ENCODE measurements at regions not wholly inside any gene's neighbourhood (a gene's known extent, or its start where the extent isn't known, plus 50 kb on each side); places are given as distances from the start of the nearest gene placed in this dataset.

DNA sequence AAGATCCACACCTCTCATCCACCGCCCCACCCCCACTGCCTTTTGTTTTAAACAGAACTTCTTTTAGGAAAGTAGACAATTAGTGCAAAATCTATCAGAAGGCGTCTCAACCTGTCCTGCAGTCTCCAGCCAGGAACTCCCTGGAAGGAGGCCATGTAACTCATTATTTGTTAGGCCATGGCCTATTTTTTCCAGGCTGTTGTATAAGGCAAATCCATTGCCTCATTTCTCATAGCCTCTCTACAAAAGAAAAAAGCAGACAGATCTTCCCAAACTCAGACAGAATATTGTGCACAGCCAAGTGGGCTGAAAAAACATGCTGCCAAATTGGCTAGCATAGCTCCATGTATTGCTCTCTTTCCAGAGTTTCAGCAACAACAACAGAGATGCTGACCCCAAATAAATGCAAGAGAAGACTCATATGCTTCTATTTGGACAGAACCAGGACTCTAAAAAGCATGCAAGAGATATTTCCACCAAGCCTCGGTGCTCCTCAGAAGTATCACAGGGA lies 770.7 kb upstream of the CXADR start:
- DNase-seq (ENCODE audit: low read depth, low spot score): no peak

DNA sequence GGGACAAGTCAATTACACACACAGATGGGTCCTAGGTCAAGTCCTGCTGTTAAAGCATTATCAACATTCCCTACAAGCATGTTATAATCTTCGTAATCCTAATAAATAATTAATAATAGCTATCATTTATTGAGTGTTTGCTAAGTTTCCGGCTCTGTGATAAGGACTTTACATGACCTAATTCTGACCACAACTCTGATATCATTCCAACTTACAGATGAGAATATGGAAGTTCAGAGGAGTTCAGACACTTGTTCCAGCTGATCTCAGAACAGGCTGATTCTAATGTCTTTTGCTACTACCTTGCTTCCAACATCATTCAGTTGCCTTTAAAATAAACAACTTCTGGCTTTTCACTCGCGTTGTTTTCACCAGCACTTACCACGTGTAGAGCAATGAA lies 770.1 kb upstream of the CXADR start:
- no peak for DNase-seq (ENCODE audit: low read depth, low spot score)

DNA sequence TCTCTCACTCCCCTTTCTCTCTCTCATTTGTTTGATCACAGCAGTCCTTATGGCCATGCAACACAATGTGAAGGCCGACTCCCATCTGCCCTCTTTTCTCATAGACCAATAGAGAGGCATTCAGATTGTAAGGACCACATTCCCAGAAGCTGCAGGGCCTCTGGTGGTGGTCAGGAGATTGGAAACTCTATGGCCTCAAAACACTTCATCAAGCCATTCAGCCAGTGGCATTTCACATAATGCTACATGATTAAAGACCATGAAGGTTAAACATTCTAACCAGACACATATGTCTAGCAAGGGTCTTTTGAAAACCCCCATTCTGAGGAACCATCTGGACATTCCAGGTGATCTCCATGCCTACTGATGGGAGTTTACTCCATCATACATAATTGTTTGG lies 769.5 kb upstream of the CXADR start:
- DNase-seq (ENCODE audit: low read depth, low spot score): no peak

DNA sequence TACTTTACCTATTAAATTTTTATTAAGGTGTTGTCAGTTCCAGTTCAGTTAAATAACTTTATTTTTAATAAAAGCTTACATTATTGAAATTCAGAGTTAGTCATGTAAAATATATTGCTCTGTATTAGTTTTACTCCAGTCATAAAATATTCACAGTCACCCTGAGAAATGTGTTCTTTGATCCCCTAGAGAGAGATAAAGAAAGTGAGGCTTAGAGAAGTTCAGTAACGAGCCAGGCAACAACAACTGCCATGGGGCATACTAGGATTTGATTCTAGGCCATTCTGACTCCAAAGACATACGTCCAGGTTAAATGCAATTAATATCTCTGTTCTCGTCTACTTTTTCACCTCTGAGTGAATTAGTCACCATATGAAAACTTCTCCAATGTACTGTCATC lies 761.9 kb upstream of the CXADR start:
- no peak for DNase-seq (ENCODE audit: low read depth, low spot score)

DNA sequence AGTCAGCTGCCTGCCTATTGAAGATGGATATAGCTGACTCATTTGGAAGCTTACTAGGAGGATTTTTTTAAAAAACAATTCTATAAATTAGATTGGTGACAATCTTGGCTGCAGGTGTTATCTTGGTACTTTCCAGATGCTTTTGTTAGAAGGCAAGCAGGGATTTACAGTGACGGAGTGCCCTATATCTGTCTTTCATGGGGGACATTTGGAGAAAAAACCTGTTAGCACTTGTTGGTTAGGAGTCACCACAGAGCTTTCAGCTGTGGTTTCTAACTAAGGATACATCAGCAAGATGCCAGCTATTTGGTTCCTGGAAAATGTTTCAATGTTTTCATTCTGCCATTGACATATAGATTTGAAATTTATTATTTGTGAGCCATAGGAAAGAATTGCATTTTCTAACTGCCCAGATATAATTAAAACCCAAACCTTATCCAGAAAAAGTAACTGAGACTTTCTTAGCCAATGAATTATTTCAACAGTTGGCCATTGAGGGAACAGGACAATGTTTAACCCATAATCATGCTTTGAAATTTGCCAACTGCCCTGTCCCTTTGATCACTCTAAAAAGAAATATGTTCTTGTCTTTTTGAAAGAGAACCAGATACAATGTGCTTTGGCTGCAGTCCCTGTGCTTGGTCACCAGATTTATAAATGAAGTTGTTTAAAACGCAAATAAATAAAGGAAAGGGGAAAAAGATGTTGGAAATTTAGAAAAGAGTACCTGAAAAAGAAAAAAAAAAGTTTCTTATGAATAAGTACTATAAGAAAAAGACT lies 761.0 kb upstream of the CXADR start:
- DNase-seq (ENCODE audit: low read depth, low spot score): no peak

GRCh38 chr21:16752475-16752857 lies 760.4 kb upstream of the CXADR start:
- DNase-seq (ENCODE audit: low read depth, low spot score): no peak

GRCh38 chr21:16755061-16755460 lies 757.8 kb upstream of the CXADR start:
- no peak for DNase-seq (ENCODE audit: low read depth, low spot score)

GRCh38 chr21:16767201-16767600 lies 745.6 kb upstream of the CXADR start:
- no peak for DNase-seq (ENCODE audit: low read depth, low spot score)

DNA sequence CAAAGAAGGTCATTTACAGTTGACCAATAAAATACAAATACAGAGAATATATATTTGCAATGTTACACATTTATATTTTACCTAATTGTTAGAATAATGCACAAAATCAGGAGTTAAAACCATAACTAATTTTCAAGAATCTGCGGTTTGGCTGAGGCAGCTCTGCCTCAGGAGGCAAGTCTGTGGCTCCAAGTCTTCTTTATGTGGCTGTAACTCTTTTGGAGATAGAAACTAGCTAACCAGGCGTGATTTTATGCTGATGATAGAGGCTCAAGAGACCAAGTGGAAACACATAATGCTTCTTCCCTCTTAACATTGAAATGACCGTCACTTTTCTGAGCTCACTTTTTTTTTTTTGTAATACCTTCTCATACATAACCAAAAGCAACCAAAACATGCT lies 744.7 kb upstream of the CXADR start:
- no peak for DNase-seq (ENCODE audit: low read depth, low spot score)

DNA sequence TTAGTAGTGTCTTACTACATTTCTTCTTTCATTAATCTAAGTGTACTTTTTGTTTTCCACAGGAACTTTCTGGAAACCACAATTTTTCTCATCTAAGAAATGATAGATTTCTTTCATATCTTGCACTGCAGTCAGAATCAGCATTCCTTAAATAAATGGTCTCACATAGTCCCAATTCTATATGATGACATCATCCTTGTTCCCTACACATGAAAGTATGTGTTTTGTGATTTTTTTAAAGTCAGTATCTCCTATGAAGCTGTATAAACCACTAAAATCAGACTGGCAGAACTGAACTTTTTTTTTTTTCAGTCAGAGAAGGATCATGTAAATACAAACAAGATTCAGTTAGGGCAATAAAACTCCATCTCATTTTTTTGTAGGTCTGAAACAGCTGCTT lies 742.6 kb upstream of the CXADR start:
- DNase-seq (ENCODE audit: low read depth, low spot score): no peak

DNA sequence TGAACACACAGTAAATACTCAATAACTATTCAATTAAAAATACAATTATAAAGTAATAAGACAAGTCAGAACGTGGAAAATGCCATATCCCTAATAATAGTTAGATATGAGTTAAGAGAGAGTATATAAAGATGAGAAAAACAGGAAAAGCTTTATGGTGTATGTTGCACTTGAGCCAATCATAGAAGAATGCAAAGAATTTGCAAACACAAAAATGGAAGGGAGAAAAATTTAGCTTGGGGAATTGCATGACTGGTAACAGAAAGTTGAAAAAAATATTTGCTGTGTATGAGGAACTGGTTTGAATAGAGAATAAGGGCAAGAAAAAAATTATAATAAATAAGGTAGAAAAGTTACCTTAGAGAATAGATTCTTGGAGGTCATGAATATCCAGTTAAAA lies 739.6 kb upstream of the CXADR start:
- no peak for DNase-seq (ENCODE audit: low read depth, low spot score)

DNA sequence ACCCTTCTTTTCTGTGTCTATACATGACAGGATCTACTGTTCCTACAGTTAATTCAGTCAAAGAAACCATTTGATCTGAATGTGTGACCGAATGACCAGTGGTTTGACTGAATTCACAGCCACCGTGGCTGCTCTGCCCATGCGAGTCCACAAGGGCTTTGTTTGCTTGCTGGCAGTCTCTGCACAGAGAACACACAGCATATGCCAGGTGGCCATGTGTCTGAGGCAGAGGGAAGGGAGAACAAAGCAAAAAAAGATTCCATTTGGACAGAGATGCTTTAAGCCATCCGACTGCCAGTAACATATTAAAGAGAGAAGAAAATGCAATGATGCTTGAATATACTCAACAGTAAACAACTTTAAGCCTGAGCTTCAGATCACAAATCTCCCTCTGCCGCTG lies 737.8 kb upstream of the CXADR start:
- DNase-seq (ENCODE audit: low read depth, low spot score): no peak

GRCh38 chr21:16777041-16777720 lies 735.7 kb upstream of the CXADR start:
- DNase-seq (ENCODE audit: low read depth, low spot score): no peak

- no peak for DNase-seq (ENCODE audit: low read depth, low spot score)
Measured at GRCh38 chr21:16788584-16788983, 724.3 kb upstream of the CXADR start.

DNA sequence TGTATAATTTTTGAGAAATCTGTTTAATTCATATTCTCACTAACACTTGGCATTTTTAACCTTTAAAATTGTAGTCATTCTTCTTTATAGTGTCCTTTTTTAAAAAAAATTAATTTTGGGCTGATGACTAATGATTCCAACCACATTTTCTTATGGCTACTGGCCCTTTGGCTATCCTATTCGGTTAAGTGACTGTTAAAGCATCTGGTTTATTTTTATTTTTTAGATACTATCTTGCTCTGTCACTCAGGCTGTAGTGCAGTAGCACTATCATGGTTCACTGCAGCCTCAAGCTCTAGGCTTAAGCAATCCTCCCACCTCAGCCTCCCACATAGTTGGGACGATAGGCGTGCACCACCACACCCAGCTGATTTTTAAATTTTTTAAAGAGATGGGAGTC lies 723.2 kb upstream of the CXADR start:
- DNase-seq (ENCODE audit: low read depth, low spot score): no peak

- no peak for DNase-seq (ENCODE audit: low read depth, low spot score)
Measured at GRCh38 chr21:16792101-16792500, 720.7 kb upstream of the CXADR start.

DNA sequence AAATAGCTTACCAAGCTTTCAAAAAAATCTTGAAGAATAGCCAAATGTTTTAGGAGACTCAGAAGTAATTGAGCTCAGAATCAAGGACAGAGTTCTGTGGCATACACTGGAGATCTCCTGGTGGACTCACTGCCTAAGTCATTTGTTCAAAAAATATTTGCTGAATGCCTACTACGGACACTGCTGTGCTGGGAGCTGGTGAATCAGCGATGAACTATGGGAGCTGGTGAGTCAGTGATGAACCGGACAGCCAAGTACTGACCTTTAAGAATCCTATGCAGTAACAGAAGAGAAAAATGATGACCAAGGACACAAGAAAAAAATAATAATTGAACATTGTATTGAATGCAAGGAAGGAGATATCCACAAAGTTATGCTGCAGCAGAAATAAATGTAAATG lies 717.9 kb upstream of the CXADR start:
- peak; percentile 90 for DNase-seq (ENCODE audit: low read depth, low spot score)

DNA sequence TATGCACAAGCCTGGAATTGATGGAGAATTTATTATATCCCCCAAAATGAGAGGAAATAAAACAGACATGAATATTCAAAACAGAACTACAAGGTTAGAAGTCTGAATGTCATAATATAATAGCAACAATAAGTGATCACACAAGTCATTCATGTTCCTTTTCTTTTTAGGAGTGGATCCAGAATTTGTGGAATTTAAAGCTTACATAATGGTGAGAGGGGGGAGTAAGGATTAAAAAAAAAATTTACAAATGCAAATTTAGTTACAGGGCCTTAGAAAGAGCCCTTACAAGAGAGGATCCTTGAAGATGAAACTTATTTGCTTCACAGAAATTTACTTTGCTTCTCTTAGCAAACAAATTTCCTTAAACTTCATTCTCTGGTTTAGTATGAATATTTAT lies 716.1 kb upstream of the CXADR start:
- DNase-seq (ENCODE audit: low read depth, low spot score): no peak

DNA sequence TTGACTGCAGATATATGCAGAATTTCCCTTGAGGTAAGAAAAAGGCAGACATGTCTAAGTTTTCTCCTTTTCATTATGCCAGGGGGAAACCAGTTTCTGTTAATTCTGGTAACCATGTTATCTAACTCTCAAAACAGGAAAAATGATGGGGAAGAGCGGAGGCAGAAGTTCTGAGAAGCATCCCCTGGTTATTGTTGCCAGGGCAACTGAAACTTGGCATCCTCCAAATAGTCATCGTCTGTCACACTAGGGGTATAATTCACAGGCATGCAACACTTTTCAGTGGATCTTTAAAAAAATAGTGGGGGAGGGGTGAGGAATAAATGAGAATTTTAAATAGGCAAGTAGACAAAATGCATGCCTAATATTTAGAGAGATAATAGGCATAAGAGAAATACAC lies 715.3 kb upstream of the CXADR start:
- no peak for DNase-seq (ENCODE audit: low read depth, low spot score)

GRCh38 chr21:16797966-16798365 lies 714.9 kb upstream of the CXADR start:
- no peak for DNase-seq (ENCODE audit: low read depth, low spot score)

DNA sequence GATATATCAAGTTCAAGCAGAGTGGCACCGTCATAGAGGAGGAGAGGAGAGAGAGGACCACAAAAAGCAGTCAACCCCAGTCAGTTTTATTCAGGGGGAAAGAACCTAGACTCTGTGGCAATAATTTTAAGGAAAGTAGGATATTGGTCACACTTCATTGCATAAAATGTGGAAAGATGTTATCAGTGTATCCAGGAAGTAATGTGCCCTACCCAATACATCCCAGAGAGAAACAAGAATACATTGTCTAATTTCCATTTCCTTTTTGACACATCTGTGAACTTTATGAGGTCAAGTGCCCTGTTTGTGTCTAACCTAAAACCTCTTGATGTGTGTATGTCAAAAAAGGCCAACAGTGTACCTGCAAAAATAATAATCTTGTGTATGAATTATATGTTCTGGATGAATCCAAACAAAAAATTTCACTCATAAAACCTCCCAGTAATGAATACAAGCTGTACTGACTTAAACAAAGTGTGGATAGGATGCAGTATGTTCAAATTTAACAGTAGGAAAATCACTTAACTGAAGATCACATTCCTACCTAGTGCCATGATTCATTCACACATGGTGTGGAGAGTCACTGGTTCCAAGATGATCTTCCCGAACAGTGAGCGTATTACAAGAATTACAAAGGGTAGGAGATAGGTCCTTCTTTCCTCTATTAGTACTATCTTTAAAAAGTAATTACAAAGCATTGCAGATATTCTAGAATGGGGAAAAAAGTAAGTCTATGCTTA lies 712.1 kb upstream of the CXADR start:
- DNase-seq (ENCODE audit: low read depth, low spot score): no peak

- DNase-seq (ENCODE audit: low read depth, low spot score): no peak
Measured at GRCh38 chr21:16811011-16811410, 701.8 kb upstream of the CXADR start.

DNA sequence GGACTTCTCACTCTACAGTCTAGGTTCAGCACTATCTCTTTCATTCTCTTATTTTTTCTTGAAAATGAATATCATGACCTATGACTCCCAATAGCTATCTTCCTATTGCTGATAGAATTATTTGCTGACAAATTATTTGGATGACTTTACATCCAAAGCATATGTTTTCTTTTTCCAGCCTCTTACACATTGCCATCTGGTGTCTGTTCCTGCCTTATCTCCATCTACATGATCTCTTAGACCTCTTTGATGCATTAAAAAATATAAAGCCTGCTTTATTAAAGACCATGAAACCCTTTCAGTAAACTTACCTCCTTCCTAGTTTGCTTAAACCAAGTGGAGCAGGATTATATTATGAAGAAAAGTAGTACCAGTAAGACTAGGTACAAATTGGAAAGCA lies 700.9 kb upstream of the CXADR start:
- no peak for DNase-seq (ENCODE audit: low read depth, low spot score)

Measured in smooth muscle cell of the brain vasculature (primary cell).